ENCODE measurements at regions not wholly inside any gene's neighbourhood (a gene's known extent, or its start where the extent isn't known, plus 50 kb on each side); places are given as distances from the start of the nearest gene placed in this dataset.

DNA sequence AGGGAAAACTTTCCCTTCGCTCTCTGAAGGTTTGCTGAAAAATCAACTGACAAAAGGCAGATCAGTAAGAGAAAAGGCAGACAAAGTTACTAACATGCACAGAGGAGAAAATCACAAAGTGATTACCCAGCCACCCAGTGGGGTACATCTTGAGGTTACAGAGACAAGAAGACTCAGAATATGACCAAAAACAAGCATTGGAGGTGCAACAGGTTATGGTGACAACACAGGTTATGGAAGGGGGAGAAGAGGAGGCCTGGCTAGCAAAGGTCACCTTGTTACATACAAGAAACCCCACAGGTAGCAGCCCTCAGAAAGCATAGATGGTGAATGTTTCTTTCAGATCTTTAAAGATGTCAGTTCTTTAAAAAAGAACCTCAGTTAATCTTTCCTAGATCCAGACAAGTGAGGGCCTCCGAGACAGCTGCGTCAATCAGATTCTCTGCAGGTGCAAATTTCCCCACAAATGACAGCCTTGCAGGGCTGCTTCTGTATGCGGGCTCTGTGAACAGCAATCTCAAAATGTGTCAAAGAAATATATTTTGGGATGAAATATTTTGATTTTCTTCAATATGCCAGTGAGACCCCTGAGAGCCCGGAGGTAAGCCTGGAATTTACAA lies 207.6 kb upstream of the RAB4A start:
- intact Hi-C loops (cut with DNase I) = no loop called here
- Histone ChIP-seq H3K9me3 (no peaks in the 10 kb centered on the region), H3K27ac (no peak overlapping the region), H3K36me3 (ENCODE audit: insufficient read depth in 1 of 2, low read depth in 1 of 2) (no peaks in the 10 kb centered on the region), H3K4me1 (no peaks in the 10 kb centered on the region), H3K4me3 (no peak overlapping the region), H3K27me3 (ENCODE audit: insufficient read depth in 3 of 3, low read length in 2 of 3) (no peaks in the 10 kb centered on the region)
- TF ChIP-seq, protein P1, sequence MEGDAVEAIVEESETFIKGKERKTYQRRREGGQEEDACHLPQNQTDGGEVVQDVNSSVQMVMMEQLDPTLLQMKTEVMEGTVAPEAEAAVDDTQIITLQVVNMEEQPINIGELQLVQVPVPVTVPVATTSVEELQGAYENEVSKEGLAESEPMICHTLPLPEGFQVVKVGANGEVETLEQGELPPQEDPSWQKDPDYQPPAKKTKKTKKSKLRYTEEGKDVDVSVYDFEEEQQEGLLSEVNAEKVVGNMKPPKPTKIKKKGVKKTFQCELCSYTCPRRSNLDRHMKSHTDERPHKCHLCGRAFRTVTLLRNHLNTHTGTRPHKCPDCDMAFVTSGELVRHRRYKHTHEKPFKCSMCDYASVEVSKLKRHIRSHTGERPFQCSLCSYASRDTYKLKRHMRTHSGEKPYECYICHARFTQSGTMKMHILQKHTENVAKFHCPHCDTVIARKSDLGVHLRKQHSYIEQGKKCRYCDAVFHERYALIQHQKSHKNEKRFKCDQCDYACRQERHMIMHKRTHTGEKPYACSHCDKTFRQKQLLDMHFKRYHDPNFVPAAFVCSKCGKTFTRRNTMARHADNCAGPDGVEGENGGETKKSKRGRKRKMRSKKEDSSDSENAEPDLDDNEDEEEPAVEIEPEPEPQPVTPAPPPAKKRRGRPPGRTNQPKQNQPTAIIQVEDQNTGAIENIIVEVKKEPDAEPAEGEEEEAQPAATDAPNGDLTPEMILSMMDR (IDR thresholded peaks at IDR 0.05) = no peak
- DNase-seq (no peak), ATAC-seq (no peak)
- 95 to 98% (median 98%) methylated on average over 5 of the region's 5 CpGs for WGBS, 3 donors

DNA sequence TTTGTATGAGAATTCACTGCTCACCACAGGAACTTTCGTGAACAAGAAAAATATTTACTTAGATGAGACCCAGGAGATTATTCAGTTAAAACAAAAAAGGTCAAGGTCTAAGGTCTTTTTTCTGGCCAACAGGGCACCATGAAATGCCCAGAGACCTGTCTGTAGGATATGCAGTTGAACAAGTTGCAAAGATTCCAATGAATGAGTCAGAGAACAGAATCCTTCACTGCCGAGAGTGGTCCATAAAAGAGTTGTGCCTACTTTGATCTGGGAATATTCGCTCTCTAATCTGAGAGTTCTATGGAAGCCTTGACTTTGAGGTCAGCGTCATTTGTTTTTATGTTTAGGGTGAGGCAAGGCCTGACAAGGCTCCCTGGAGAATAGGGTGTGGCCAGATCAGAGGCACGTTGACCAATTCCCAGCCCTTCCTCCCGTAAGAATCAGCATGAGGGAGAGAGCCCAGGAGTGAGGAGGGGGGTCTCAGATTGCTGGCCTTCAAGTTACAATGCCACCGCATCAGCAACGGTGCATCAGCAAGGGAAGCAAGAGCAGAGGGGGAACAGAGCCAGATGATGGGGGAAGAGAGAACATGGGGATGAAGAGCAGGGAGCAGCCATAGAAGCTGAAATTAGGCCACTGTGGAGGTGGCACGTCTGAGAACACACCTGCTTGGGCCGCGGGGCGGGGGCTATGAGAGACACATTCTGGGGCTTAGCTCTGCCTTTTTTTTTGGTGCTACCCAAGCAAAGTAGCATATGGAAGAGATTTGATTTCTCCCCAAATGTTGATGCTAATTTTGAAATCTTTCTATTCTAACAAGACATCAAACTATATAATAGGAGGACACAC lies 206.4 kb upstream of the RAB4A start:
- TF ChIP-seq, protein P1 (IDR thresholded peaks at IDR 0.05) = no peak
- no peaks in the 10 kb centered on the region for H3K4me1 ChIP-seq
- WGBS, 3 donors = 74 to 81% (median 76%) methylated on average over 12 of the region's 12 CpGs
- H3K9me3 ChIP-seq = no peaks in the 10 kb centered on the region
- intact Hi-C loops (cut with DNase I) = no loop called here
- H3K36me3 ChIP-seq (ENCODE audit: insufficient read depth in 1 of 2, low read depth in 1 of 2) = no peaks in the 10 kb centered on the region
- no peak overlapping the region for H3K27ac ChIP-seq
- no peak for DNase-seq
- no peaks in the 10 kb centered on the region for H3K27me3 ChIP-seq (ENCODE audit: insufficient read depth in 3 of 3, low read length in 2 of 3)
- ATAC-seq = no peak
- no peak overlapping the region for H3K4me3 ChIP-seq

DNA sequence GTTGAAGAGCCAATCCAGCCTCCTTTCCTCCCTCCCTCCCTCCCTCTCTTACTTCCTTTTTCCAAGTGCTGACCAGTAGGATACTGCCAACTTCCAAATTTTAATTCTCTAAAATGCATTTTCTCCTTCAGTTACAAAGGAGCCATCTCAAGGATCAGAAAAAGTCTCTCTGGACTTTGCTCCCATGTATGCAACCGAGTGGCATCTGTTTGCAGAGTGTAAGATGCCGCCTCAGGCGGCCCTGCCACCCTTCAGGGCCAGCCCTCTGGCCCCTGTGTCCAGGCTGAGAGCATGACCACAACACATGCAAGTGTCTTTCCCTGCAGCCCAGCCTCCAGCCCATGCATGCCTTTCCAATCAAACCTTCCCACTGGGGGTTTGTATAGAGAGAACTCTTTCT lies 205.3 kb upstream of the RAB4A start:
- DNase-seq (no peak), ATAC-seq (no peak)
- TF ChIP-seq, protein P1 (IDR thresholded peaks at IDR 0.05) = no peak
- H3K4me1 ChIP-seq = no peaks in the 10 kb centered on the region
- intact Hi-C loops (cut with DNase I) = no loop called here
- H3K4me3 ChIP-seq = no peak overlapping the region
- H3K36me3 ChIP-seq (ENCODE audit: insufficient read depth in 1 of 2, low read depth in 1 of 2) = no peaks in the 10 kb centered on the region
- no peaks in the 10 kb centered on the region for H3K27me3 ChIP-seq (ENCODE audit: insufficient read depth in 3 of 3, low read length in 2 of 3)
- WGBS, 3 donors = 91 to 100% (median 94%) methylated on average over 3 of the region's 3 CpGs
- H3K9me3 ChIP-seq = no peaks in the 10 kb centered on the region
- H3K27ac ChIP-seq = no peak overlapping the region

DNA sequence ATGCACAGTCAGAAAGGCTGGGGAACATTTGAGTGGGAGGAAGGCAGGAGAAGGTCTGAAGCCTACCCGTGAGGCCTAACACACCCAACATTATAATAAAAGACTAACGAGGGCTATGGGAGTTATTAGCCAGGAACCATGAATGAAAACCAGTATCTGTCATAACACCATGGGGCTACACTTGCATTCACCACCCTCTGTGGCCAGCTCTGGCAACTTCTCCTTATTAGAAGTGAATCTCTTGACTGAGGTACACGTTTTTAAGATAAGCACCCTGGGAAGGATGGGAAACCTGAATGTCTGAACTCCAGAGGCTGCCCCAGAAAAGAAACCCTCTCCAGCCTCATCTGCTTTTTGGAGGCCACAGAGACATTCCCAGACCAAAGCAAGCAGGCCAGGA lies 204.3 kb upstream of the RAB4A start:
- Histone ChIP-seq H3K4me3 (no peak overlapping the region), H3K27me3 (ENCODE audit: insufficient read depth in 3 of 3, low read length in 2 of 3) (no peaks in the 10 kb centered on the region), H3K4me1 (no peaks in the 10 kb centered on the region), H3K27ac (no peak overlapping the region), H3K36me3 (ENCODE audit: insufficient read depth in 1 of 2, low read depth in 1 of 2) (no peaks in the 10 kb centered on the region), H3K9me3 (no peaks in the 10 kb centered on the region)
- ATAC-seq (no peak), DNase-seq (no peak)
- intact Hi-C loops (cut with DNase I) = no loop called here
- 84 to 89% (median 86%) methylated on average over 3 of the region's 3 CpGs for WGBS, 3 donors
- TF ChIP-seq, protein P1 (IDR thresholded peaks at IDR 0.05) = no peak

Data from psoas muscle (tissue), 7 donors.